Fibroblast of skin of left quadriceps (primary cell): ENCODE measurements at regions not wholly inside any gene's neighbourhood (a gene's known extent, or its start where the extent isn't known, plus 50 kb on each side); places are given as distances from the start of the nearest gene placed in this dataset.

ENCODE experiments used
- DNase-seq, 2 experiments: peaks; one replicate each; pipeline ENCODE4 v3.0.0-alpha.2; 2013; ENCODE audit warnings: low read depth in 2 of 2

DNA sequence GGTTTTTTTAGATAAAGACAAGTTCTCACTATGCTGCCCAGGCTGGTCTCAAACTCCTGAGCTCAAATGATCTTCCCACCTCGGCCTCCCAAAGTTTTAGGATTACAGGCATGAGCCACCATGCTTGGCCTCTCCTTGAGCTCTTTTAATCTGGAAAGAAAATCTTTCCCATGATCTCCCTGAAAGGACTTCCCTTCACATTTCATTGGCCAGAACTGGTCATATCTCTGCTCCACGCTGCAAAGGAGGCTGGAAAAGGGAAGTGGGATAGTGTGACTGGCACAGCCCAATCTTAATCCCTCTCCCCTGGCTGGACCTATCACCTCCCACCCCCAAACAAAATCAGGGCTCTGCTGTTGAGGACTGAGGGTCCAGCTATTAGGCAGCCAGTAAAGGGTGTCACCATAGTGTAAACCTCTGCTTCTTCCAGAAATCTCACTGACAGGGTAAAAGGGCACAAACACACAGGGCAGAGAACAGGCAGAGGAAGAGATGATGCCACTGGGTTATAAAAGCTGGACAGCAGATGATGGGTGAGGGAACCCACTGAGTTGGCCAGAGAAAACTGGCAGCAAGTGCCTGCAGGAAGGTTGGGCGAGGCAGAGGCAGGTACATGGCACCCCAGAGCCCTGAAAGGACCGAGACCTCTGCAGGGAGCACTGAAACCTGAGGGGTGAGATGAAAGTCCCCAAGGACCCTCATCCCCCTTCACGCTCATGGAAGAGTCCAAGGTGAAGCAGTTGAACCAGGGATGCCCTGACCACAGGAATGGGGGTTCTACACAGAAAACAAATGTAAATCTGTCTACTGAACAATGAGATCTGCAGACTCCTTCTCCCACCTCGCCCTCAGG lies 83.1 kb upstream of the PTPN1 start:
- DNase-seq = no peak

DNA sequence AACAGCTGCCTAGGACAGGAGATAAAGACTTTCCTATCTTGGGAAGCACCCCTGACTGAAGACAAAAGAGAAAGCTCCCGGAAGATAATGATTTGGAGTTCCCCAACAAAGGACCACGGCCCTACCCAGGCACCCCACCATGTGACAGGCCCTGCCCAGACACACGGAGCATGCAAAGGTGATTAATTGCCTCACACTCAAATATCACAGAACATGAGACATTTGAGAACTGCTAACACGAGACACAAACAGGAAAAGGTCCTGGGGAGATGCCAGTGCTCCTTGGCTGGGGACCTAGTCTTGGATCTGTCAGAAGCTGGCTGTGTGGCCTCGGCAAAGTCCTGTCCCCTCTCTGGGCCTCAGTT lies 82.5 kb upstream of the PTPN1 start:
- no peak for DNase-seq

DNA sequence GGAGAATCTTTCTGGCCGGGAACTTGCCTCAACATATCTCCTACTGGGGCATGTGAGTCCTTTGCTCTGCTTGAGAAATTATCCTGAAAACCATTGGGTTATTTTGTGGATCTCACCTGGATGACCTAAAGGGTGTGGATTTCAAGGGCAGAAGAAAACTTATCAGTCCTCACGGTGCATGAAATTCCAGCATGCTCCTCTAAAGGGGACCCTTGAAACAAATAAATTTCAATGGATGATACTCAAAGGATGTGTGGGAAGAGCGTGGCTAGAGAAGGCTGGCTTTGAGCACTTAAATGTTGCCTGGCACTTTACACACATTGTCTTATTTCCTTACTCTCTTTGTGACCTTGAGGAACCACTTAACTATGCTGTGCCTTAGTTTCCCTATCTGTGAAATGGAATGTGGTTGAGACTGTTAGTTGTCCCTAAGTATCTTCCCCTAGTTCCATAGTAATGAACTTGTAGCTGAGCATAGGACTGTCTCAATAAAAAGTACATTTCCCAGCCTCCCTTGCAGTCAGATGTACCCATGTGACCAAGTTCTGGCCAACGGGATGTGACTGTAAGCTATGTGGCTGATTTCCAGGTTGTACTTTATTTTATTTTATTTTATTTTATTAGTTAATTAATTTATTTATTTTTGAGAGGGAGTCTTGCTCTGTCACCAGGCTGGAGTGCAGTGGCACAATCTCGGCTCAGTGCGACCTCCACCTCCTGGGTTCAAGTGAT lies 81.9 kb upstream of the PTPN1 start:
- DNase-seq = no peak

DNA sequence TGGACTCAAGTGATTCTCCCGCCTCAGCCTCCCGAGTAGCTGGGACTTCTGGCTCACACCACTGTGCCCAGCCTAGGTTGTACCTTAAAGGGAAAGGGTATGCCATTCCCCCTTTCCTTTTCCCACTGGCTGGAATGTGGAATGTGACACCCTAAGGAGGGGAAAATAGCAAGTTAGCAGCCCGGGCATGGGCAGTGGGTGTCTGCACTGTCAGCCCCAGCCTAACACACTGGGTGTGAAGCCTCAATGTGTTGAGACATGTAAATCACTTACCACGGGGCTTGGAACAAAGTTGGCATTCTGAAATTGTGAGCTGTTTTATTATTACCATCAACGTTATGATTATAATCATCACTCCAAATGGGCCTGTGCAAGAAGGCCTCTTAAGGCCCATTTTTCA lies 80.8 kb upstream of the PTPN1 start:
- DNase-seq = no peak

DNA sequence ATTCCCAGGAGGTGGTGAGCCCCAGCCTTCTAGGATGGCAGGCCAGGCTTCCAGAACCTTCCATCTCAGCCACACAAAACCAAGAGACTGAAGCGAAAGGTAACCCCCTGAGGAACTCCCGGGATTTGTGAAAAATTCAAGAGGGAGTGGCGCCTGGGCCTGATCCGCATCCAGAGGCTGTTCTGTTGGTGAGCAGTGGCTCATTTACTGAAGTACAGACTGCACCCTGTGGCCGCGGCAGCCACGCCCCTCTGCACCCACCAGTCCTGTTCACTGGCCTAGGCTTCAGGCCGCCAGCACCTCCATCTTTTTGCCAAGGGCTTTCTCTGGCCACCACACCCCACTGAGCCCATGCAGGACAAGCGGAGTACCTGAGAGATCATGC lies 79.1 kb upstream of the PTPN1 start:
- no peak for DNase-seq

DNA sequence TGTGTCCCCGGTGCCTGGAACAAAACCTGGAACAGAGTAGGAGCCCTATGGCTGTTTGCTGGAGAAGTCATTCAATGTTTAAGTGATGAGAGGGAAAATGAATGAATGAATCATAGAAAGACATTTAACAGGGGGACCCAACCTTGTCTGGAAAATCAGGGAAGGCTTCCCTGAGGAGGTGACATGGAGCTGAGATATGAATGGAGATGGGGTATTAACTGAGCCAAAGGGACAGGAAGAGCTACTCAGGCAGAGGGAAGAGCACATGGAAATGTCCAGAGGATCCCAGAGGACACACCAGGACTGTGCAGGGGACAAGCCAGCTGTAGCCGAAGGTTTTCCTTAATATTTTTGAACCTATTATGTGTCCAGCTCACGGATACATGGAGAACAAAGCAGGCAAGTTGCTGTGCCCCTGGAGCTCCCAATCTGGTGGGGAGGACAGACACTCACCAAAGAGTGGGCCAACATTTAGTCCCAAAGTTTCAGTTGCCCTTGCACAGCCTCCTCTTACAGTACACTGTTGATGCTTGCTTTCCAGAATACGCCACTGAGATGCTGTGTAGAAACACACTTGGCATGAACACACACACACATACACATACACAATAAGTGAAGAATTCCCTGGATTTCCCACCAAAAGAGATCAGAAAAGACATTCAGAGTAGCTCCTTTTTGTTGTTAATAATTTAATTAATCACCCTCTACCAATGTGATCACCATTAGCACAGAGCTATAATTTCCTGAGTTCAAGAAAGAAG lies 77.0 kb upstream of the PTPN1 start:
- DNase-seq = no peak

DNA sequence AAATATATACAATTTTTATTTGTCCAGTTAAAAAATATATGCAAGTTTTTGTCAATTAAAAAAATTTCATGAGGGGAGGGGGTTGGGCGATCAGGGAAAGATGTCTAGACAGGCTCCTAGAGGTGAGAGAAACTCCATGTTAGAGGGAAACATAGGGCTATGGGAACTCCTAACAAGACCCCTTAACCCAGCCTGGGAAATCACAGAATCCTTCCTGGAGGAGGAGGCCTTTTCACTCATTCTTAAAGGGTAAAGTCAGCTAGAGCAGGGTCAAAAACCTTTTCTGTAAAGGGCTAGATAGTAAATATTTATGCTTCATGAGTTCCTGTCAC lies 75.9 kb upstream of the PTPN1 start:
- DNase-seq = no peak

DNA sequence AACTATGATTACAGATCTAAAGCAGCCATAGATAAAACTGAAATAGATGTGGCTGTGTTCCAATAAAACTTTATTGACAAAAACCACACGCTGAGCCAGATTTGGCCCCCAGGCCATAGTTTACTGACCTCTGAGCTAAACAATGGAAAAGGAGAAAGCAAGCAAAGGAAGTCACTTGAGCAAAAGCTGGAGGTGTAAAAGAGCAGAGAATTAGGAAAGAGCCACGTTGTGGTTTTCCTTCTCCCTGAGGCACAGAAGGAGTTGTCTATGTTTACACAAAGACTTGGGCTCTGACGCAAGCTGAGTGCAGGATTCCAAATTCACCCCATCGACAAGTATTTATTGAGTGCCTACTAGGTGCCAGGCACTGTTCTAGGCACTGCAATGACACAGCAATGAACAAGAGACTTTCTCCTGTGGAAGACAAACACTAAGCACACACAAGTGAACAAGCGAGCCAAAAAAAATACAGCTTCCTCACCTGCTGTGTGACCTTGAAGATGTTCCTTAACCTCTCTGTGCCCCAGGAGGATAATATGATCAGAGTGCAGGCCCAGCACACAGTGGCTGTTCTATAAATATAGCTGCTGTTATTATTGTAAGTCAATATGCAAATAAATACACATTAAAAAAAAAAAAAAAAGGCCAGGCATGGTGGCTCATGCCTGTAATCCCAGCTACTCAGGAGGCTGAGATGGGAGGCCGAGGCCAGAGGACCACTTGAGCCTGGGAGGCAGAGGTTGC lies 75.4 kb upstream of the PTPN1 start:
- DNase-seq = no peak

DNA sequence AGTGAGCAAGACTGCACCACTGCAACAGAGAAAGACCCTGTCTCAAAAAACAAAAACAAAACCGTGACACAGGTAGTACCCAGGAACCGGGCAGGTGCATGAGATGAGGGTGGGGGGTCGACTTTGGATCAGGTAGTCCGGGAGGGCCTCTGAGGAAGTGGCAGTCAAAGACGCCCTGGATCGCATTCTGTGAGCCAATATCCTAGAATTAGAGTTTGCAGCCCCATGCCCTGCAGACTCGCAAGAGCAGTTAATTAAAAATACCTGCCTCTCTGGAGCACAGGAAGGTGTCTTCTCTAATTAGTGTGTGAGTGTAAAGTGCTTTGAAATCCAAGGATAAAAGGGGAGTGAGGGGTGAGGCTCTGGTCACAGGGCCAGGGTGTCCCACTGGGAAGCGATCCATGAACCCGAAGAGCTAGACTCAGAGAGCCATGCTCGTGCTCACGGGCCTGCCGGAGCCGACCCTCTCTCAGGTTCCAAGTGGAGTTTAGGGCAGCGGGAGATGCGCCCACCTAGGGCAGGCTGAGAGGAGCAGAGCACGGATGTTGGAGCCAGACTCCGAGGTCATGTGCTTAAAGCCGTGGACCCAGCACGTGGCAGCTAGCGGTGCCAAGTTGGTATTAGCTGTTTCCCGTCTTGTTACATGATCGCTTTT lies 74.7 kb upstream of the PTPN1 start:
- DNase-seq = no peak

DNA sequence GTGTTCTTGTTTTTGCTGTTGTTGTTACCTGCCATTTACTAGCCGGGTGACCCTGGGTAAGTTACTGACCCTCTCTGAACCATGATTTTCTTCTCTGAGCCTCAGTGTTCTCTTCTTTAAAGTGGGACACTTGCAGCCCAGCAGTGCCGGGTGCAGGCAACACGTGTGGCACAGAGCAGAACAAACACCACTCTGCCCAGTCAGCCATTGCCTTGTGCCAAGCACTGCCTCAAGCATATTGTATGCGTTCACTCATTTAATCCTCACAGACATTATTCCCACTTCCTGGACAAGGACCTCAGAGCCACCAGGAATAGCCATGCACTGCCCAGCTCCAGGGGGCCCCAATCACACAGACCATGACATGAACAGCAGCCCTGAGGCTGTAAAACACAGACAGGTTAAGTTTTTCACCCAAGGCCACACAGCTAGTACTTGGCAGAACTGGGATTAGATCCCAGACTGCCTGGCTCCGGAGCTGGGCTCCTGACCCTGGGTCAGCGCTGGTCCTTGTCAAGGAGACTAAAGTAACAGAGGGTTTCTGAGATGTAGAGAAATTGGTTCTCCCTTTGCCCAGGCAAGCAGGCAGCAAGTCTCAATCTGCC lies 74.0 kb upstream of the PTPN1 start:
- DNase-seq = no peak

DNA sequence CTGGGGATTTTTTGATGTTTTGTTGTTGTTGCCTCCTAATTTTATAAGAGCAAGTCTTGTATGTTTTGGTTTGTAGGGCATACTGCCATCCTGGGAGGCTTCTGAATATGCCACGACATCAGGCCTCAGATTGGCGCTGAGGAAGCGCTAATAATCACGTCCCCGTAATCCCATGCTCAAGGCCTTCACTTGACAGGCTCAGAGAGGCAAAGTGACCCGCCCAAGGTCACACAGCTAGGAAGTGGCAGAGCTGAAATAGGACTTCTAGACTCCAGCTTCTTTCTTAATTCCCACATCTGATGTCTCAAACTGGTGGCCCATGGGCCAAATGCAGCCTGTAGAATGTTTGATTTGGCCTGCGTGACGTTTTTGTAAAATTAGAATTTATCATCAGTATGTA lies 73.5 kb upstream of the PTPN1 start:
- no peak for DNase-seq

DNA sequence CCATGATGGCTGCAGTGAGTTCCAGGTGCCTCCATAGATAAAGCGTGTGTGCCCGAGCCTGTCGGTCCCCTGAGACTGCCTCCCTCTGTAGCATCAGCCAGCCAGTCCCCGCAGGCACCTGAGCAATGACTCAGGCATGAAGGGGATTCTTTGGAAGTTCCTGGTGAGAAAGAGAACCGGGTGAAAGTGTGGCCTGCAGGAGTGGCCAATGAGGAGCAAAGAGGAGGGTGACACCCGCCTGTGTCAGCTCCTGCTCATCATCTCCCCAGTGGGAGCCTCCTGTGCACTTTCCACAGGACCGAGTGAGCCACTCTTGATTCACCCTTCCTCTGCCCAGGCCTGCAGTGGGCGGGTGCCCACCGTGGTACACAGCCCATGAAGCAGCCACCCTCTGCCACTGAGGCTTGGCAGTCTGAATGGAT lies 71.2 kb upstream of the PTPN1 start:
- no peak for DNase-seq

DNA sequence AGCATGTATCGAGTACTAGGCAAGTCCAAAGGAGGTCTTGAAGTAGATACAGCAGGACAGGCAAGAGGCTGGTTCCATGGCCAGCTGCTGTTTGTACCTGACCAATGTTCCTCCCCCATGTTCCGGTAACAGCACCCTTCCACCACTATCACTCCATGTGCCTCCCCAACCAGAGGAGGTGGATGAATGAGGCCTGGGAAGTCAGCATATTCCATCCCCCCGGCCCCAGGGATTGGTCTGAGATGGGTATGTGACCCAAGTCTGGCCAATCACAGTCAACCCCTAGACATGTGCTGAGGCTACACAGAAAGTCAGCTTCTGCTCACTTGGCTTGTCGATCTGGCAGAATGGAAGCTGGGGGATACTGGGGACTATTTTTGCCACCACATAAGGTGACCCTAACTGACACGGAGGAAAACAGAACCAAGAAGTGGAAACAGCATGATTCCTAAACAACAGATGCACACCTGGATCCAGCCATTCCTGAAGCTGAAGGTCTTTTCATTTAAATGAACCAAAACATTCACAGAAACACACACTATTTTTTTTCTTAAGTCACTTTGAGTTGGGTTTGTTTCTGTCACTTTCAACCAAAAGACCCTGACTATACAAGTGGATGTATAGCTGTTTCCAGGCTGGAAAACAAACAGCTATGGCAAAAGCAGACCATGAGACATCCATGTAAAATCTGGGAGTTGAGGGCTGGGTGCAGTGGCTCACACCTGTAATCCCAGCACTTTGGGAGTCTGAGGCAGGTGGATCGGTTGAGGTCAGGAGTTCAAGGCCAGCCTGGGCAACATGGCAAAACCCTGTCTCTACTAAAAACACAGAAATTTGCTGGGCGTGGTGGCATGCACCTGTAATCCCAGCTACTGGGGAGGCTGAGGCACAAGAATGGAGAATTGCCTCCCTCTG lies 70.4 kb upstream of the PTPN1 start:
- no peak for DNase-seq

DNA sequence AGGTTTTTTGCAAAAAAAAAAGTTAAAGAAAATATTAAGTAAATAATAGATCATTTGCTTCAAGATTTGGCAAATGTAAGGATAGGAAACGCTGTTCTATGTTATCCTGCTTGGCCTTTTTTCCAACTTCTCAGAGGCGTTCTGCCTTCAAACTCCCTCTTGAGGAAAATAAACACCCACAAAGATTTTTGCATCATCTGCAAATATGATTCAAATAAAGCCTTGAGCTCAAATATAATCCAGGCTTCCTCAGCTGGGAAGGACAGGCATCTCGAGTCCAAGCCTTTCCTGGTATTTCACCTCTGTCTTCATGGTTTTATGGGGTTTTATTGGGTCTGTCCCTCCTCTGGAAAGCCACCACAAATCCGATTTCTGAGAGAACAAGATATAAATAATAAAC lies 67.7 kb upstream of the PTPN1 start:
- DNase-seq = no peak

DNA sequence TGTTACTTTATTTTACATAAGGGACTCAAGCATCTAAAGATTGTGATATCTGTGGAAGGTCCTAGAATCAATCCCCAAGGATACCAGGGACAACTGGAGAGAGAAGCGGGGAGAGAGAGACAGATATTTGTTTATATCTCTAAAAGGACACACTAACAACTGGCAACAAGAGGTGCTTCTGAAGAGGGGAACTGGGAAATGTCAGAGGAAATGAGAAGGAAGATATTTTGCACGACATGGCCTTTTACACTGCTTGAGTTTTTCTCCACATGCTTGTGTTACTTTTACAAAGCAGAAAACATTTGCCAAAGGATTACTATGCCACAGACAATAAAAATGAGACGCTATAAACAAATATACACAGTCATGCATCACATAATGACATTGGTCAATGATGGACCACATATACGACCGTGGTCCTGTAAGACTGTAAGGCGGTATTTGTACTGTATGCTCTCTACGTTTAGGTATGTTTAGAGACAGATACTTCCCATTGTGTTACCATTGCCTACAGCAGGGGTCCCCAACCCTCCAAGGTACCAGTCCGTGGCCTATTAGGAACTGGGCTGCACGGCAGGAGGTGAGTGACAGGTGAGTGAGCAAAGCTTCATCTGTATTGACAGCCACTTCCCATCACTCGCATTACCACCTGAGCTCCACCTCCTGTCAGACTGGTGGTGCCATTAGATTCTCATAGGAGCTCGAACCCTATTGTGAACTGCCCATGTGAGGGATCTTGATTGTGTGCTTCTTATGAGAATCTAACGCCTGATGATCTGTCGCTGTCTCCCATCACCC lies 64.6 kb upstream of the PTPN1 start:
- no peak for DNase-seq

DNA sequence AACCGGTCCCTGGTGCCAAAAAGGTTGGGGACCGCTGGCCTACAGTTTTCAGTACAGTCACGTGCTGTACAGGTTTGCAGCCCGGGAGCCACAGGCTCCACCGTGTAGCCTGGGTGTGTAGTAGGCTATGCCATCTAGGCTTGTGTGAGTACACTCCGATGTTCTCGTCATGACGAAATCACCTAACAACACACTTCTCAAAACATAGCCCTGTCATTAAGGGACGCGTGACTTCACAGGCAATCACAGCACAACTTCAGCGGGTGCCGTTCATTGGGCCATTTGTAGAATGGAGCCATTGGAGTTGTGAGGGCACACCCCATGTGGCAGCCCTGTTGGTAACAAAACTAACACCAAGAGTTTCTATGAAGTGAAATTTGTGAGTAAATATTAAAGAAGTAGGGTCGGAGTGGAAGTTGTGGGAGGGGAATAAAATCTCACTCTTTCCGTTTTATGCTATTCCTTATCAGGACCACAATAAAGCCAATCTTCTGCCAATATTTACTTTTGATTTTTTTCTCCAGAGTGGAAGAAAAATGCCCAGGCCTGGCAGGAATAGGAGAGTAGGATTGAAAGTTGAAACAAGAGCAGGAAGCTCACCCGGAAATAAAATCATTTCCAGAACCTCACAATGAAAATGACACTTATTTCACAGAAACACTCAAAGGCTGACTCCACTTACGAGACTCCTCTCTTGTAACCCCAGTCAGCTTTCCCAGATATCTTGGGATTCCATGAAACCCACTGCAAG lies 63.7 kb upstream of the PTPN1 start:
- no peak for DNase-seq

DNA sequence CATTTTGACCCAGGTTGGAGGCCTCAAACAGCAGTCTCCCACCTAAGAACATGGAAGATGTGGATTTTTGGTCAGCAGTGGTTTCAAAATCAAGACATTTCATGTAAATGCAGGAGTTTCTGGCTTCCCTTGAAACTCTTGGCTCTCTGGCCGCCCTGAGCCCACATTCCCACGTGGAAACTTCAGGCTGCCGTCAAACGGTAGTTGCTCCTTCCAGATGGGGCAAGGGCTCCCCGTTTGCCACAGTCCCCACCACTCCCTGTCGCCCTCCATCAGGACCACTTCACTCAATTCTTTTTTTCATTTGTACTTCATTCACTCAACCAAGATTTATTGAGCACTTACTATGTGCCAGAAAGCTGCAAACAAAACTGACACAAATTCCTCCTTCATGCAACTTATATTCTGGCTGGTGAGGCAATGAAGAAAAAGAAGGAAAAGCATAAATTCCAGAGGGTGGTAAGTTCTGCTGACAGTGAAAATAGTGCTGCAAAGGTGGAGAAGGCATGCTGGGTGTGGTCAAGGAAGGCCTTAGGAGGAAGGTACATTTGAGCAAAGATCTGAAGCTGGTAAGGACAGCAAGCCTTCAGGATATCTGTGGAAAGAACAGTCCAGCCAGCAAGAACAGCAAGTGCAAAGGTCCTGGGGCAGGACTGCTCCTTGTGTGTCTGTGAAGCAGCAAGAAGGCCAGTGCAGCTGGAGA lies 62.9 kb upstream of the PTPN1 start:
- no peak for DNase-seq

DNA sequence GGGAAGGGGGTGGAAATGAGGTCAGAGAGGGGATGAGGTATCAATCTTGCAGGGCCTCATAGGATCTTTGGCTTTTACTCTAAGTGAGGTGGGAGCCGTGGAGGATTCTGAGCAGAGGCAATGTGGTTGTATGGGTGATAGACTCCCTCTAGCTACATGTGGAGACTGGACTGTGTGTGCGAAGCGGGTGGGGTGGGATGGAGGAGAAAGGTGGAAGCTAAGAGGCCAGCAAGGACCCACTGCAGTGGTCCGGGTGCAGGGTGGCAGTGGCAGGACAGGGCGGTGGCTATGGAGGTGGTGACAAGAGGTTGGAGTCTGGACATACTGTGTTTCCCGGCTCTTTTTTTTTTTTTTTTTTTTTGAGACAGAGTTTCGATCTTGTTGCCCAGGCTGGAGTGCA lies 62.4 kb upstream of the PTPN1 start:
- no peak for DNase-seq
